GM21528 (cell line): ENCODE measurements at regions not wholly inside any gene's neighbourhood (a gene's known extent, or its start where the extent isn't known, plus 50 kb on each side); places are given as distances from the start of the nearest gene placed in this dataset.

ENCODE experiments used
- ATAC-seq: cut with Tn5 transposase; IDR thresholded peaks from one replicate; pipeline ENCODE4 v1.9.1; 2021; ENCODE audit warnings: mild to moderate bottlenecking, moderate library complexity; ENCODE audit not compliant: unreplicated experiment, low FRiP score

GRCh38 chr12:105968025-105968424 is 170.7 kb downstream of the NUAK1 start:
- ATAC-seq: no peak

GRCh38 chr12:105970885-105971284 is 167.9 kb downstream of the NUAK1 start:
- ATAC-seq: no peak

- ATAC-seq: no peak
Measured at GRCh38 chr12:105974738-105975137, 164.0 kb downstream of the NUAK1 start.

GRCh38 chr12:105975351-105975750 is 163.4 kb downstream of the NUAK1 start:
- no peak for ATAC-seq

- ATAC-seq: no peak
Measured at GRCh38 chr12:105977236-105977635, 161.5 kb downstream of the NUAK1 start.

GRCh38 chr12:105977652-105978051 is 161.1 kb downstream of the NUAK1 start:
- no peak for ATAC-seq

- no peak for ATAC-seq
Measured at GRCh38 chr12:105978276-105978675, 160.5 kb downstream of the NUAK1 start.

- no peak for ATAC-seq
Measured at GRCh38 chr12:105978686-105979085, 160.1 kb downstream of the NUAK1 start.

- ATAC-seq: no peak
Measured at GRCh38 chr12:105980085-105980484, 158.7 kb downstream of the NUAK1 start.

GRCh38 chr12:105980533-105980932 is 158.2 kb downstream of the NUAK1 start:
- no peak for ATAC-seq

GRCh38 chr12:105982022-105982421 is 156.7 kb downstream of the NUAK1 start:
- no peak for ATAC-seq

- no peak for ATAC-seq
Measured at GRCh38 chr12:105983622-105984320, 155.0 kb downstream of the NUAK1 start.

GRCh38 chr12:105985383-105985782 is 153.4 kb downstream of the NUAK1 start:
- ATAC-seq: no peak

GRCh38 chr12:105986779-105987684 is 151.7 kb downstream of the NUAK1 start:
- ATAC-seq: no peak

- ATAC-seq: no peak
Measured at GRCh38 chr12:105987685-105988035, 151.1 kb downstream of the NUAK1 start.

- ATAC-seq: no peak
Measured at GRCh38 chr12:105992849-105993740, 145.7 kb downstream of the NUAK1 start.

- ATAC-seq: no peak
Measured at GRCh38 chr12:105993766-105994555, 144.8 kb downstream of the NUAK1 start.

- ATAC-seq: no peak
Measured at GRCh38 chr12:105995961-105996431, 142.8 kb downstream of the NUAK1 start.

GRCh38 chr12:105998561-105998960 is 140.2 kb downstream of the NUAK1 start:
- no peak for ATAC-seq
